ENCODE measurements at regions not wholly inside any gene's neighbourhood (a gene's known extent, or its start where the extent isn't known, plus 50 kb on each side); places are given as distances from the start of the nearest gene placed in this dataset.
A peak's percentile ranks its signal among the peaks of the same experiment; 100 is the strongest.

GRCh38 chr10:78299851-78300468, 266.3 kb downstream of the RPS24 start:
- intact Hi-C loops (cut with micrococcal nuclease; ENCODE audit: unreplicated experiment) = loop anchor here (5.0 kb wide), 1 partner anchor 767 kb away; the partner anchor contains the start of gene ZMIZ1

GRCh38 chr10:78300526-78300925, 266.9 kb downstream of the RPS24 start:
- H3K4me3 Mint-ChIP-seq (ENCODE audit: low read depth, unreplicated experiment) = no peak overlapping the region
- CTCF ChIA-PET = no interaction called here
- peaks cover 22% of the 10 kb centered on the region for H3K27me3 Mint-ChIP-seq (ENCODE audit: unreplicated experiment)
- no peak overlapping the region for H3K27ac Mint-ChIP-seq (ENCODE audit: unreplicated experiment)
- intact Hi-C loops (cut with micrococcal nuclease; ENCODE audit: unreplicated experiment) = loop anchor here (5.0 kb wide), 1 partner anchor 767 kb away; the partner anchor contains the start of gene ZMIZ1
- H3K4me1 Mint-ChIP-seq (ENCODE audit: low read depth, unreplicated experiment) = peaks cover 7% of the 10 kb centered on the region
- peaks cover 13% of the 10 kb centered on the region for H3K36me3 Mint-ChIP-seq (ENCODE audit: insufficient read depth, unreplicated experiment)
- no TSS peak for BruUV-seq (replicated peaks)
- DNase-seq = no peak
- TF ChIP-seq, protein P1, sequence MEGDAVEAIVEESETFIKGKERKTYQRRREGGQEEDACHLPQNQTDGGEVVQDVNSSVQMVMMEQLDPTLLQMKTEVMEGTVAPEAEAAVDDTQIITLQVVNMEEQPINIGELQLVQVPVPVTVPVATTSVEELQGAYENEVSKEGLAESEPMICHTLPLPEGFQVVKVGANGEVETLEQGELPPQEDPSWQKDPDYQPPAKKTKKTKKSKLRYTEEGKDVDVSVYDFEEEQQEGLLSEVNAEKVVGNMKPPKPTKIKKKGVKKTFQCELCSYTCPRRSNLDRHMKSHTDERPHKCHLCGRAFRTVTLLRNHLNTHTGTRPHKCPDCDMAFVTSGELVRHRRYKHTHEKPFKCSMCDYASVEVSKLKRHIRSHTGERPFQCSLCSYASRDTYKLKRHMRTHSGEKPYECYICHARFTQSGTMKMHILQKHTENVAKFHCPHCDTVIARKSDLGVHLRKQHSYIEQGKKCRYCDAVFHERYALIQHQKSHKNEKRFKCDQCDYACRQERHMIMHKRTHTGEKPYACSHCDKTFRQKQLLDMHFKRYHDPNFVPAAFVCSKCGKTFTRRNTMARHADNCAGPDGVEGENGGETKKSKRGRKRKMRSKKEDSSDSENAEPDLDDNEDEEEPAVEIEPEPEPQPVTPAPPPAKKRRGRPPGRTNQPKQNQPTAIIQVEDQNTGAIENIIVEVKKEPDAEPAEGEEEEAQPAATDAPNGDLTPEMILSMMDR (IDR thresholded peaks at IDR 0.05; ENCODE audit: unreplicated experiment) = no peak
- no peaks in the 10 kb centered on the region for H3K9me3 Mint-ChIP-seq (ENCODE audit: low read depth, unreplicated experiment)

More at GRCh38 chr10:78299851-78300468, 266.3 kb downstream of the RPS24 start:
- peaks cover 13% of the 10 kb centered on the region for H3K36me3 Mint-ChIP-seq (ENCODE audit: insufficient read depth, unreplicated experiment)
- no TSS peak for BruUV-seq (replicated peaks)
- DNase-seq = no peak
- CTCF ChIA-PET = no interaction called here
- TF ChIP-seq, protein P1 (IDR thresholded peaks at IDR 0.05; ENCODE audit: unreplicated experiment) = no peak
- peaks cover 22% of the 10 kb centered on the region for H3K27me3 Mint-ChIP-seq (ENCODE audit: unreplicated experiment)
- no peaks in the 10 kb centered on the region for H3K9me3 Mint-ChIP-seq (ENCODE audit: low read depth, unreplicated experiment)
- no peak overlapping the region for H3K27ac Mint-ChIP-seq (ENCODE audit: unreplicated experiment)
- H3K4me3 Mint-ChIP-seq (ENCODE audit: low read depth, unreplicated experiment) = no peak overlapping the region
- H3K4me1 Mint-ChIP-seq (ENCODE audit: low read depth, unreplicated experiment) = peaks cover 7% of the 10 kb centered on the region

- DNase-seq = no peak
- H3K36me3 Mint-ChIP-seq (ENCODE audit: insufficient read depth, unreplicated experiment) = peaks cover 13% of the 10 kb centered on the region
- CTCF ChIA-PET = no interaction called here
- peaks cover 7% of the 10 kb centered on the region for H3K4me1 Mint-ChIP-seq (ENCODE audit: low read depth, unreplicated experiment)
- H3K9me3 Mint-ChIP-seq (ENCODE audit: low read depth, unreplicated experiment) = no peaks in the 10 kb centered on the region
- BruUV-seq (replicated peaks) = no TSS peak
- intact Hi-C loops (cut with micrococcal nuclease; ENCODE audit: unreplicated experiment) = loop anchor here (5.0 kb wide), 1 partner anchor 766 kb away; the partner anchor contains the start of gene ZMIZ1
- TF ChIP-seq, protein P1 (IDR thresholded peaks at IDR 0.05; ENCODE audit: unreplicated experiment) = no peak
- H3K4me3 Mint-ChIP-seq (ENCODE audit: low read depth, unreplicated experiment) = no peak overlapping the region
- H3K27ac Mint-ChIP-seq (ENCODE audit: unreplicated experiment) = no peak overlapping the region
- peaks cover 24% of the 10 kb centered on the region for H3K27me3 Mint-ChIP-seq (ENCODE audit: unreplicated experiment)
Measured at GRCh38 chr10:78301481-78301880, 267.8 kb downstream of the RPS24 start.

GRCh38 chr10:78301891-78302738, 268.5 kb downstream of the RPS24 start:
- peak overlapping the region; percentile 92 for H3K4me3 Mint-ChIP-seq (ENCODE audit: low read depth, unreplicated experiment)
- no peaks in the 10 kb centered on the region for H3K9me3 Mint-ChIP-seq (ENCODE audit: low read depth, unreplicated experiment)
- H3K27ac Mint-ChIP-seq (ENCODE audit: unreplicated experiment) = peak overlapping the region; percentile 75
- H3K27me3 Mint-ChIP-seq (ENCODE audit: unreplicated experiment) = peaks cover 31% of the 10 kb centered on the region
- DNase-seq = no peak
- H3K4me1 Mint-ChIP-seq (ENCODE audit: low read depth, unreplicated experiment) = peaks cover 7% of the 10 kb centered on the region
- no TSS peak for BruUV-seq (replicated peaks)
- CTCF ChIA-PET = interaction anchor here (0.9 to 1.3 kb wide), 2 partner anchors 9 to 11 kb away, joined by 3 to 4 read pairs; no protein-coding TSS in a partner anchor
- H3K36me3 Mint-ChIP-seq (ENCODE audit: insufficient read depth, unreplicated experiment) = peaks cover 13% of the 10 kb centered on the region
- TF ChIP-seq, protein P1 (IDR thresholded peaks at IDR 0.05; ENCODE audit: unreplicated experiment) = no peak
- intact Hi-C loops (cut with micrococcal nuclease; ENCODE audit: unreplicated experiment) = loop anchor here (2.0 to 5.0 kb wide), 2 partner anchors 255 to 765 kb away; partner anchors contain the start of gene ZMIZ1
